Hepatocyte (in vitro differentiated cells): ENCODE measurements at regions not wholly inside any gene's neighbourhood (a gene's known extent, or its start where the extent isn't known, plus 50 kb on each side); places are given as distances from the start of the nearest gene placed in this dataset.
A peak's percentile ranks its signal among the peaks of the same experiment; 100 is the strongest.

Experiments used
- DNase-seq: peaks from one replicate; pipeline ENCODE4 v3.0.0-alpha.2; 2016; ENCODE audit warnings: low spot score
- H2AFZ ChIP-seq: fragments of 200-600 bp; sonication (generic); 2 replicates; pipeline ENCODE4 v1.6.0; 2016; ENCODE audit warnings: antibody characterized with exemption, mild to moderate bottlenecking
- H3K27ac ChIP-seq: fragments of 200-600 bp; sonication (generic); 2 replicates; pipeline ENCODE4 v1.5.1; 2016; ENCODE audit warnings: mild to moderate bottlenecking
- H3K27me3 ChIP-seq: fragments of 200-600 bp; sonication (generic); 2 replicates; pipeline ENCODE4 v1.6.1; 2016
- H3K36me3 ChIP-seq: fragments of 200-600 bp; sonication (generic); replicated peaks from 2 replicates; pipeline ENCODE4 v1.5.1; 2016; ENCODE audit warnings: low read depth; ENCODE audit not compliant: insufficient read depth
- H3K4me1 ChIP-seq: fragments of 200-600 bp; sonication (generic); 2 replicates; pipeline ENCODE4 v1.5.1; 2016; ENCODE audit warnings: mild to moderate bottlenecking, moderate library complexity; ENCODE audit not compliant: insufficient read depth
- H3K4me2 ChIP-seq: fragments of 200-600 bp; sonication (generic); 2 replicates; pipeline ENCODE4 v1.6.0; 2016
- H3K4me3 ChIP-seq: fragments of 200-600 bp; sonication (generic); 2 replicates; pipeline ENCODE4 v1.5.1; 2016; ENCODE audit warnings: mild to moderate bottlenecking
- H3K79me2 ChIP-seq: fragments of 200-600 bp; sonication (generic); 2 replicates; pipeline ENCODE4 v1.6.0; 2017; ENCODE audit warnings: mild to moderate bottlenecking
- H3K9me2 ChIP-seq: fragments of 200-600 bp; sonication (generic); replicated peaks from 2 replicates; pipeline ENCODE4 v1.6.0; 2017; ENCODE audit warnings: mild to moderate bottlenecking; ENCODE audit not compliant: insufficient read depth
- H3K9me3 ChIP-seq: fragments of 200-600 bp; sonication (generic); 2 replicates; pipeline ENCODE4 v1.5.1; 2016; ENCODE audit warnings: low read depth, mild to moderate bottlenecking
- H4K20me1 ChIP-seq: fragments of 200-600 bp; sonication (generic); 2 replicates; pipeline ENCODE4 v1.6.0; 2016; ENCODE audit warnings: mild to moderate bottlenecking; ENCODE audit not compliant: insufficient read depth, poor library complexity, severe bottlenecking
- CTCF ChIP-seq: fragments of 200-600 bp; sonication (generic); IDR thresholded peaks from 2 replicates; pipeline ENCODE4 v1.5.1; 2016; ENCODE audit warnings: antibody characterized with exemption, mild to moderate bottlenecking; ENCODE audit not compliant: poor library complexity
- EZH2 ChIP-seq: fragments of 200-600 bp; sonication (generic); IDR thresholded peaks from 2 replicates; pipeline ENCODE4 v1.6.1; 2016; ENCODE audit warnings: antibody characterized with exemption, mild to moderate bottlenecking, borderline replicate concordance
- EZH2phosphoT487 ChIP-seq: fragments of 200-600 bp; sonication (generic); IDR thresholded peaks from one replicate; pipeline ENCODE4 v1.6.1; 2018; ENCODE audit warnings: antibody characterized with exemption, mild to moderate bottlenecking, low read depth, moderate library complexity; ENCODE audit not compliant: unreplicated experiment, severe bottlenecking
- WGBS: methylation state at CpG from one replicate; pipeline ENCODE4 v1.1.6; 2016; ENCODE audit warnings: low lambda C conversion rate; ENCODE audit errors: missing lambda C conversion rate; 5-methylcytosine and 5-hydroxymethylcytosine counted together

GRCh38 chr4:54913751-54914526 is 211.5 kb downstream of the KDR start:
- no peaks in the 10 kb centered on the region for H3K9me3 ChIP-seq
- WGBS, result 61% methylated on average over 8 of the region's 8 CpGs
- H3K4me2 ChIP-seq, result no peak overlapping the region
- DNase-seq, result peak; percentile 57
- H3K9me2 ChIP-seq, result no peaks in the 10 kb centered on the region
- no peak overlapping the region for H3K4me3 ChIP-seq
- no peaks in the 10 kb centered on the region for H4K20me1 ChIP-seq
- TF ChIP-seq EZH2phosphoT487 (no peak), CTCF (no peak), EZH2 (no peak)
- no peaks in the 10 kb centered on the region for H3K27me3 ChIP-seq
- H3K27ac ChIP-seq, result peak overlapping the region; percentile 59
- no peak overlapping the region for H2AFZ ChIP-seq
- no peaks in the 10 kb centered on the region for H3K79me2 ChIP-seq
- H3K36me3 ChIP-seq, result no peaks in the 10 kb centered on the region
- H3K4me1 ChIP-seq, result peaks cover 3% of the 10 kb centered on the region

- Histone ChIP-seq H3K4me1 (peaks cover 3% of the 10 kb centered on the region), H4K20me1 (no peaks in the 10 kb centered on the region), H3K9me3 (no peaks in the 10 kb centered on the region), H3K79me2 (no peaks in the 10 kb centered on the region), H2AFZ (no peak overlapping the region), H3K36me3 (no peaks in the 10 kb centered on the region), H3K27me3 (no peaks in the 10 kb centered on the region), H3K27ac (peak overlapping the region; percentile 52), H3K4me3 (no peak overlapping the region), H3K9me2 (no peaks in the 10 kb centered on the region), H3K4me2 (no peak overlapping the region)
- WGBS, result 82% methylated on average over 3 of the region's 3 CpGs
- no peak for DNase-seq
- TF ChIP-seq CTCF (no peak), EZH2phosphoT487 (no peak), EZH2 (no peak)
Measured at GRCh38 chr4:54912155-54912554, 213.2 kb downstream of the KDR start.

GRCh38 chr4:54909961-54910360 is 215.4 kb downstream of the KDR start:
- no peak for DNase-seq
- TF ChIP-seq EZH2phosphoT487 (no peak), CTCF (no peak), EZH2 (no peak)
- H3K4me1 ChIP-seq, result peaks cover 3% of the 10 kb centered on the region
- no peaks in the 10 kb centered on the region for H3K79me2 ChIP-seq
- no peaks in the 10 kb centered on the region for H3K9me3 ChIP-seq
- no peak overlapping the region for H3K27ac ChIP-seq
- H3K4me2 ChIP-seq, result no peak overlapping the region
- 75% methylated on average over 2 of the region's 2 CpGs for WGBS
- H3K36me3 ChIP-seq, result no peaks in the 10 kb centered on the region
- H2AFZ ChIP-seq, result no peak overlapping the region
- no peaks in the 10 kb centered on the region for H3K9me2 ChIP-seq
- no peaks in the 10 kb centered on the region for H4K20me1 ChIP-seq
- H3K4me3 ChIP-seq, result no peak overlapping the region
- H3K27me3 ChIP-seq, result no peaks in the 10 kb centered on the region
